Erythroblast (primary cell): ENCODE measurements at regions not wholly inside any gene's neighbourhood (a gene's known extent, or its start where the extent isn't known, plus 50 kb on each side); places are given as distances from the start of the nearest gene placed in this dataset.

Experiments
- GATA1 ChIP-seq: IDR thresholded peaks from 2 replicates; pipeline ENCODE4 v1.6.1; 2011; ENCODE audit warnings: low read depth, mild to moderate bottlenecking, control low read depth, low read length, moderate library complexity
- POLR2A ChIP-seq: IDR thresholded peaks from 2 replicates; pipeline ENCODE4 v1.6.1; 2011; ENCODE audit warnings: mild to moderate bottlenecking, low read length

DNA sequence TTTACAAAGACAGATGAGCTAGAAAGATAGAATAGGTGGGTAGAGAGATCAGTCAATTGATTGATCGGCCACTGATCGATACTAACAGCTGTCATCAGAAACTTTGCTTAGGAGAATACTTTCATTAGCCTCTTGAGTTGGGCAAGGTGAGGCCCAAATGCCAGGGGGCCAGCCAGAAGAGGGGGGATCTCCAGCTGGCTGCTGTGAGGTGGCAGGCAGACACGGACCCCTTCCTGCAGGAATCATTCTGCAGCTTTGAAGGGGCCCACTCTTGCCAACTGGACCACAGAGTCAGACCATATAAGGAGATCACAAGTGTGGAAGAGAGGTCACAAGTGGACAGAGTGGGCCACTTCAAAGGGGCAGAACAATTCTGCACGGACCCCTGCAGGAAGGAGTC is 62.9 kb upstream of the DOCK1 start:
- no peak for TF ChIP-seq POLR2A
- TF ChIP-seq GATA1, result no peak
